Coronary artery (tissue), 2 donors: ENCODE measurements at regions not wholly inside any gene's neighbourhood (a gene's known extent, or its start where the extent isn't known, plus 50 kb on each side); places are given as distances from the start of the nearest gene placed in this dataset.

Source experiments
- DNase-seq: peaks from one replicate; pipeline ENCODE4 v3.0.0-alpha.2; 2017; ENCODE audit warnings: low spot score
- H3K27ac ChIP-seq, 2 donors: fragments of 200-600 bp; sonication (generic); one replicate each; pipeline ENCODE4 v1.5.1; 2016 to 2019
- H3K4me3 ChIP-seq: fragments of 200-600 bp; sonication (generic); 2 replicates; pipeline ENCODE4 v1.5.1; 2016; ENCODE audit warnings: mild to moderate bottlenecking, moderate library complexity
- TF ChIP-seq, protein P1 (sequence below): fragments of 200-600 bp; sonication (generic); IDR thresholded peaks from one replicate; pipeline ENCODE4 v1.5.1; 2019; ENCODE audit warnings: antibody characterized with exemption

DNA sequence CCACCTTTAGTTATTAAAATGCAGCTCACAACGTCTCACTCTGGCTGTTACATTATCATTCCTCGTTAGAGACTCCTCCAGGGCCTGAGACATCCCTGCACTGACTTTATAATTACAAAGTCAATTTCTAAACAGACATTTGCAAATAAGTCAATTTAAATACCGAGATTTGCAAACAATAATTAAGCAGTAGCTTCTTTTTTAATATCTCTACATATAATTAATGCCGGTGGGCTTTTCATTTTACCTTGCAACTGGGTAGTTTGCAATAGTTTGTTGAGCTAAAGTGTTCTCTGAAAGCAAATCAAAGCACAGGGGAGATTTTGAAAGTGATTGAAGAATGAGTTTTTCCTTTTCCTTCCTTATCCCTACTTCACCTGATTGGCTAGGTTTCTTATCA lies 154.4 kb downstream of the TLR4 start:
- no peak for DNase-seq
- TF ChIP-seq, protein P1, sequence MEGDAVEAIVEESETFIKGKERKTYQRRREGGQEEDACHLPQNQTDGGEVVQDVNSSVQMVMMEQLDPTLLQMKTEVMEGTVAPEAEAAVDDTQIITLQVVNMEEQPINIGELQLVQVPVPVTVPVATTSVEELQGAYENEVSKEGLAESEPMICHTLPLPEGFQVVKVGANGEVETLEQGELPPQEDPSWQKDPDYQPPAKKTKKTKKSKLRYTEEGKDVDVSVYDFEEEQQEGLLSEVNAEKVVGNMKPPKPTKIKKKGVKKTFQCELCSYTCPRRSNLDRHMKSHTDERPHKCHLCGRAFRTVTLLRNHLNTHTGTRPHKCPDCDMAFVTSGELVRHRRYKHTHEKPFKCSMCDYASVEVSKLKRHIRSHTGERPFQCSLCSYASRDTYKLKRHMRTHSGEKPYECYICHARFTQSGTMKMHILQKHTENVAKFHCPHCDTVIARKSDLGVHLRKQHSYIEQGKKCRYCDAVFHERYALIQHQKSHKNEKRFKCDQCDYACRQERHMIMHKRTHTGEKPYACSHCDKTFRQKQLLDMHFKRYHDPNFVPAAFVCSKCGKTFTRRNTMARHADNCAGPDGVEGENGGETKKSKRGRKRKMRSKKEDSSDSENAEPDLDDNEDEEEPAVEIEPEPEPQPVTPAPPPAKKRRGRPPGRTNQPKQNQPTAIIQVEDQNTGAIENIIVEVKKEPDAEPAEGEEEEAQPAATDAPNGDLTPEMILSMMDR: no peak
- no peak overlapping the region for H3K27ac ChIP-seq
- H3K4me3 ChIP-seq: no peak overlapping the region

DNA sequence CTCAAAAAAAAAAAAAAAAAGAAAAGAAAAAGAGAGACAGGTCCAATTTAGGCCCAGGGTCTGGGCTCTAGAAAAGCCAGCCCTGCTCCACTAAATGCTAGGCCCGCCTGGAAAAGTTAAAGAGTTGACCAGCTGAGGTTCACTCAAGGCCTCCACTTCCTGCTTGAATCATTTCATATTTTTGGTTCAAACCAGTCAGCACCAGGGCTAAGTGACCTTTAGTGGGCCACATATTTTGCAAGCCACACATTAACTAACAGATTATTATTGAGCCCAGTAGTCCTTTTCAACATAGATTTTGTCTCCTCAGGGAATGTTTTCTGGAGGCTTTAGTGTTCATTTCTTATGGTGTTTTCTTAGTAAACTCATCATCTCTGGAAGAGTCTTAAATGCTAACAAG lies 156.6 kb downstream of the TLR4 start:
- no peak overlapping the region for H3K27ac ChIP-seq
- DNase-seq: no peak
- no peak overlapping the region for H3K4me3 ChIP-seq
- TF ChIP-seq, protein P1: no peak

DNA sequence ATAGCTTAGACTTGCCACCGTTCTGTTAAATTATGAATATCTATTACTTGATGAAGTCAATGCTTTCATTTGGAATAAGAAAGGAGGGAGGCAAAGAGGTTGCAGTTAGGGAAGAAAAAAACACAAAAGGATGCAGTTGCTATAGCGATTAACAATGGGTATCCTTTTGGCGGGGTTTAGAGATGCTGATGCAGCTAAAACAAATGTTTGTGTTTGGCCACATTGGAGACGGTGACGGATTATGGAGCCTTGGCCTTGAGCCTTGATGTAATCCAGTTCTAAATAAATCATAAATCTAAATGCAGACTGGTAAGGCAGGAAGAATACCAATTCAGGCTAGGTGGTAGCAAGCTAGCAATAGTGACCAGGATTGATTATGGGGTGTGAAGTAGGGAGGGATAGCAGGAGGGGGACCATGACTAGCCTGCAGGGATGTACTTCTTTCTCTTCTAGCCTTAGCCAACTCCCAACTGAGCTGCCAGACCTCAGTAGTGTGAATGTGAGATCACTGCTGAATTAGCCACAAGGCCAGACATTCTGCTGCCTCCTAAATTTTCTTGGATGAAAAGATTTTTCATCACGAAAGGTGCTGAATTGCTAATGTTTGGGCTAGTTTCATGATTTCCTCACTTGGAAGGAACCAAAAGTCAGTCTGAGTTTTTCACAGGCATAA lies 160.3 kb downstream of the TLR4 start:
- Histone ChIP-seq H3K27ac (no peak overlapping the region), H3K4me3 (no peak overlapping the region)
- DNase-seq: no peak
- TF ChIP-seq, protein P1: no peak

DNA sequence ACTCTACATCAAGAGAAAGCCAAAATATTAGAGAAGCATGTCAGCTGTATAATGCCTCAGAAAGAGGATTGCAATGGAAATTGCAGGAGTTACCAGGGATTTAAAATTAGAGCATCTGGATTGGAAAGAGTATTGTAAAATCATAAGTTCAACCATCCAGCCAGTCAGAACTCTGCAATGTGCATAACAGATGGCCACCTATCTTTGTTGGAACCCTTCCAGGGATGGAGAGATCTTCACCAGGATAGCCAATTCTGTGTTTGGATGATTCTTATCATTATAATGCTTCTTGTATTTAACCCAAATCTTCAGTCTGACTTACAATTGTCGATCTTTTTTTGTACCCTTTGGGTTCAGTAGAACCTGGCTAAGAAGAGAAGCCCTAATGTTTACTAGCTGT lies 164.4 kb downstream of the TLR4 start:
- Histone ChIP-seq H3K4me3 (no peak overlapping the region), H3K27ac (no peak overlapping the region)
- DNase-seq: no peak
- TF ChIP-seq, protein P1: no peak

DNA sequence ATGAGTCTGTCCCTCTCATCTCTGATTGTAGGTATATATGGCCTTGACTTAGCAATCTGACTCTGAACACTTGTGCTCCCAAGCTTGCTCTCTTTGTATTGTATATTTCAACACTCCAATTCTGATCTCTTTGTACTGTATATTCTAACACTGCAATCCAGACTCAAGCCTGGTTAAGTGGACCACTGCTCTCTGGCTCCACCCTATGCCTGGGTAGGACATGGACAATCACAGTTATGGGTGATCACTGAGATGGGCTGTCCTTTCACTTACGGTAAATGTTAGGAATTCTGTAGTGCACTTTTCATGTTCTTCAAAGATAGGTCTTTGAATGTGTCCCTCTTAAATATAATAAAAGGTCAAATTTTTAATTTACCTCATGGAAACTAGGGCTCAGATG lies 165.1 kb downstream of the TLR4 start:
- Histone ChIP-seq H3K27ac (no peak overlapping the region), H3K4me3 (no peak overlapping the region)
- TF ChIP-seq, protein P1: no peak
- no peak for DNase-seq

DNA sequence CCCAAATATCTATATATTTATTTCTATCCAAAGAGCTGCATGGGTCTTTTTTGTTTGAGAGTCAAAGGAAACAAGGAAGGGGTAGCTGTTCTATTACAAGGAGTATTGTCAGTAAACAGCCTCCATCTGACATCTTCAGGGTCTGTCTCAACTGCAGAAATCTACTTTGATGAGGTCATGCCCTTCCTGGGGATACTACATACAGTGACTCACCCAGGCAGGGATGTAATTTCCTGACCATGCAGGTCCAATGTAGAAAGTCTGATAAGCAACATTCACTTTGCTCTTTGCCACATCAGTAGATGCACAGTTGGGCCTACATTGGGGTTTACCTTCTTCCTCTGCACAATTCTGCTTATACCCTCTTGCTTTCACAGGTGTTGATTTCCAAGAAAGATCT lies 165.5 kb downstream of the TLR4 start:
- Histone ChIP-seq H3K27ac (no peak overlapping the region), H3K4me3 (no peak overlapping the region)
- TF ChIP-seq, protein P1: no peak
- DNase-seq: no peak

DNA sequence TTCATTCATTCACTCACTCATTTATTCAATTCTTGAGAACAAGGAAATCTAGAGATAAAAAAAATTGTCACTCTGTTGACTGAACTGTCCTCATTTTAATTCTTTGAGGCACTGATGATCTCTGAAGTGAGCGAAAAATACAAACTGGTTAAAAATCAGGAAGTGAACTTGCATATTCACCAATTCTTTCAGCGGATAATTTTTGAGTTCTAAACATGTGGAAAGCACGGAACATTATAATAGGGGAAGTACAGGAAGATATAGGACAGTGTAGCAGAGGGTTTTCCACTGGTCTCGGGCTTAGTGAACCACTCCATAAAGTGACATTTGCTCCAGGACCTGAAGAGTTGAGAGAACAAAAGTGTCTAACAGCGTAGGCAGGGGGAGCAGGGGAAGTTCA lies 169.5 kb downstream of the TLR4 start:
- DNase-seq: no peak
- TF ChIP-seq, protein P1: no peak
- Histone ChIP-seq H3K27ac (no peak overlapping the region), H3K4me3 (no peak overlapping the region)
